Panc1 (cell line): ENCODE measurements at regions not wholly inside any gene's neighbourhood (a gene's known extent, or its start where the extent isn't known, plus 50 kb on each side); places are given as distances from the start of the nearest gene placed in this dataset.
"Not testable (repeated sequence)": the region's sequence is repeated elsewhere in the genome, so short reads cannot be mapped to it uniquely, and the experiment has no call there.

Experiments
- ATAC-seq: fragments of 200-7000 bp; cut with Tn5 transposase; 2 replicates; pipeline ENCODE4 v1.9.1; 2020; ENCODE audit warnings: mild to moderate bottlenecking, moderate library complexity
- BruUV-seq: library from RNA; stranded (reverse); fragments of 400-500 nt; replicated peaks from 2 replicates; lab custom pipeline; 2021; lab: Mats Ljungman, UMichigan
- CTCF ChIA-PET: fragments of 300-600 bp; sonication (Branson Sonifier 250); formaldehyde crosslinking; loops from one replicate; lab custom pipeline; 2022; ENCODE audit warnings: antibody characterized with exemption; lab: Charles Lee
- POLR2A ChIA-PET: fragments of 300-600 bp; sonication (Branson Sonifier 250); formaldehyde crosslinking; loops from one replicate; lab custom pipeline; 2022; ENCODE audit warnings: antibody characterized with exemption; lab: Charles Lee
- DNase-seq: peaks from one replicate; pipeline ENCODE4 v3.0.0-alpha.2; 2010; ENCODE audit warnings: low read depth, low spot score
- H3K27ac ChIP-seq: 2 replicates; pipeline ENCODE4 v1.5.1; 2011; ENCODE audit warnings: mild to moderate bottlenecking, low read length, inconsistent platforms
- H3K27me3 ChIP-seq: fragments of 200-500 bp; sonication (Bioruptor generic); 2 replicates; pipeline ENCODE4 v1.6.0; 2014; ENCODE audit warnings: low read length, inconsistent platforms; ENCODE audit not compliant: control insufficient read depth, insufficient read depth
- H3K36me3 ChIP-seq: fragments of 200-500 bp; sonication (Bioruptor generic); 2 replicates; pipeline ENCODE4 v1.5.1; 2014; ENCODE audit warnings: inconsistent platforms, mild to moderate bottlenecking, low read length, moderate library complexity; ENCODE audit not compliant: control insufficient read depth, insufficient read depth
- H3K4me1 ChIP-seq: 2 replicates; pipeline ENCODE4 v1.5.1; 2011; ENCODE audit warnings: inconsistent platforms, mild to moderate bottlenecking, low read length, moderate library complexity; ENCODE audit not compliant: control insufficient read depth, insufficient read depth
- H3K4me3 ChIP-seq, 2 experiments: 2 replicates each; pipeline ENCODE4 v1.5.1; 2011 to 2012; ENCODE audit warnings: low read depth in 2 of 2, low read length in 2 of 2, mild to moderate bottlenecking in 2 of 2, inconsistent platforms in 1 of 2, moderate library complexity in 1 of 2
- H3K9me3 ChIP-seq: fragments of 200-500 bp; sonication (Bioruptor generic); 2 replicates; pipeline ENCODE4 v1.5.1; 2014; ENCODE audit warnings: low read depth, mild to moderate bottlenecking, inconsistent platforms, low read length, moderate library complexity; ENCODE audit not compliant: control insufficient read depth, insufficient read depth
- POLR2AphosphoS5 ChIP-seq: IDR thresholded peaks from 2 replicates; pipeline ENCODE4 v1.6.1; 2012; ENCODE audit warnings: mild to moderate bottlenecking, low read depth, low read length, moderate library complexity
- SIN3A ChIP-seq: IDR thresholded peaks from 2 replicates; pipeline ENCODE4 v1.6.1; 2012; ENCODE audit warnings: low read depth, mild to moderate bottlenecking, low read length, moderate library complexity, borderline replicate concordance; ENCODE audit not compliant: insufficient read depth
- TCF7L2 ChIP-seq: IDR thresholded peaks from 2 replicates; pipeline ENCODE4 v1.6.1; 2011; ENCODE audit warnings: mild to moderate bottlenecking, low read depth, low read length, inconsistent platforms
- in situ Hi-C: cut with HindIII; loops from 2 replicates; pipeline ENCODE4 v1.10.0; 2016; ENCODE audit warnings: low sequenced_read_pairs, low pct_unique_long_range_greater_than_20kb
- intact Hi-C: fragments of 100-400 bp; cut with micrococcal nuclease; formaldehyde crosslinking; loops from one replicate; pipeline ENCODE4 v1.10.0; 2022; ENCODE audit not compliant: unreplicated experiment
- TF ChIP-seq, protein P1 (sequence below), 2 experiments: IDR thresholded peaks; 2 replicates each; pipeline ENCODE4 v1.6.1; 2011 to 2012; ENCODE audit warnings: low read depth in 2 of 2, control low read depth in 1 of 2, low read length in 1 of 2, mild to moderate bottlenecking in 1 of 2, moderate library complexity in 1 of 2; ENCODE audit not compliant: insufficient read depth in 1 of 2
- TF ChIP-seq, protein P2 (sequence below): fragments of 450-650 bp; IDR thresholded peaks from 2 replicates; pipeline ENCODE4 v1.5.1; 2017; ENCODE audit warnings: mild to moderate bottlenecking

DNA sequence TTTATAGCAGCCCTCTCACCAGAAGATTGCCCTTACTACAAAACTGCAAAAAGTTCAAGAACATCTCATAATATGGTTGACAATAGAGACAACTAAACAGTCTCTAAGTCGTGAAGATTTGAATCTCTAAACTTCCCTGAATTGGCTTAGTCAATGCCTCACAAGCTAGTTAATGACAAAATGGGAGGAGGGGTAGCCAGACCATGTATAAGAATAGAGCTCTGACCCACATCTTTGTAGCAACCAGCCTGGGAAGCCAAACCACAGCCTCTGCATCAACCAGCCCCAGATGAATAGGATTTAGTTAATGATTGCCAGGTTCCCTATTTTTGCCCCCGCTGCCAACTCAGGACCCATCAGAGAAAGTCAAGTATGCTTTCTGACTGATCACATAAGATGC, 1265.9 kb upstream of the PCDH10 start:
- POLR2A ChIA-PET, CTCF ChIA-PET, H3K9me3 ChIP-seq, H3K27me3 ChIP-seq, BruUV-seq, H3K36me3 ChIP-seq, intact Hi-C loops, ATAC-seq, in situ Hi-C loops, H3K4me3 ChIP-seq, H3K27ac ChIP-seq, DNase-seq, H3K4me1 ChIP-seq: not testable (repeated sequence)

DNA sequence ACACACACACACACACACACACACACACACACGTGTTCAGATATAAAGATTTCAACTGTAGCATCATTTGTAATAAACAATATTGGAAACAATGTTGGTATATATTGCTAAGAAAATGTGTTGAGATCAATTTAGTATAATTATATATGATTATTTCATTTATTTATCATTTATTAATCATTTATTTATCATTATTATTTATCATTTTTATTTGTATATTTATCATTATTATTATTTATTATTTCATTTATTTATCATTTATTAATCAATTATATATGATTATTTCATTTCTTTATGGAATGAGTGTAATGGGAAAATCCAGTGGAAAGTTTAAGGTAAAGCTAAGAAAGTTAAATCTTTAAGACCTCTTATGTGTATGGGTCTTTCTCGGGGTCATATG, 1223.4 kb upstream of the PCDH10 start:
- H3K4me3 ChIP-seq, H3K36me3 ChIP-seq, H3K9me3 ChIP-seq, intact Hi-C loops, in situ Hi-C loops, POLR2A ChIA-PET, DNase-seq, H3K27ac ChIP-seq, BruUV-seq, CTCF ChIA-PET, ATAC-seq, H3K4me1 ChIP-seq, H3K27me3 ChIP-seq: not testable (repeated sequence)

DNA sequence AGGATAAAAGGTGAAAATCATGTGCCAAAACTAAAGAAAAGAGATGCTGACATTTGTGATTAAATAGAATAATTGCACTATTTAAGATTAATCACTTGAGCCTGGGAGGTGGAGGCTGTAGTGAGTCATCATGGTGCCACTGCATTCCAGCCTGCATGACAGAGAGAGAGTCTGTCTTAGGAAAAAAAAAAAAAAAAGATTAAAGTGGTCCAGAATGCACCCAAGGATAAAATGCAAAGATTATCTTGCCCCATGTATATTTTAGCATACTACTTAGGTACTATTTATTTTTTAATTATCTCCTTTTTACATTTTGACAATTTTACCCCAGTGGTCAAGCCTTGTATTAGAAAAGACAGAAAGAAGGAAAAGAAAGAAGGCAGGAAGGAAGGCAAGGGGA, 1181.4 kb upstream of the PCDH10 start:
- H3K9me3 ChIP-seq, in situ Hi-C loops, ATAC-seq, POLR2A ChIA-PET, CTCF ChIA-PET, intact Hi-C loops, H3K27me3 ChIP-seq, H3K4me1 ChIP-seq, DNase-seq, BruUV-seq, H3K27ac ChIP-seq, H3K36me3 ChIP-seq, H3K4me3 ChIP-seq: not testable (repeated sequence)

DNA sequence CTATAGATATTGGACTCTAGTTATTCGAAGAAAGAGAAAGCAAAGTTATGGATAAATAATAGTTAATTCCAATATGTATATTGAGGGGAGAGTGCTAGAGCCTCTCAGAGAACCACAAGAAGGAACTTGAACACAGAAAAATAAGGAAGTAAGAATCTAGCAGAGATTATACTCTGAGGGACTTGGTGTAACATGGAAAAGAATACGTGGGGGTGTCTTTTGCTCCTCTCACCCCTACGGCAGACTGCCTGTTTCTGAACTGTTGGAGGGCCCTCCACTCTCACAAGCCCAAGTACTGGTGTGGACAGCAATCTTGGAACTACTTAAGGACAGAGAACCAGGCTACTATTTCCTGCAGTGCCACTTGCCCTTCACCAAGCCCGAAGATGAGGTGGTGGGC, 1174.4 kb upstream of the PCDH10 start:
- H3K36me3 ChIP-seq, result no peaks in the 10 kb centered on the region
- ATAC-seq, result no peak
- no peaks in the 10 kb centered on the region for H3K4me1 ChIP-seq
- H3K4me3 ChIP-seq, result no peak overlapping the region
- TF ChIP-seq, protein P1, sequence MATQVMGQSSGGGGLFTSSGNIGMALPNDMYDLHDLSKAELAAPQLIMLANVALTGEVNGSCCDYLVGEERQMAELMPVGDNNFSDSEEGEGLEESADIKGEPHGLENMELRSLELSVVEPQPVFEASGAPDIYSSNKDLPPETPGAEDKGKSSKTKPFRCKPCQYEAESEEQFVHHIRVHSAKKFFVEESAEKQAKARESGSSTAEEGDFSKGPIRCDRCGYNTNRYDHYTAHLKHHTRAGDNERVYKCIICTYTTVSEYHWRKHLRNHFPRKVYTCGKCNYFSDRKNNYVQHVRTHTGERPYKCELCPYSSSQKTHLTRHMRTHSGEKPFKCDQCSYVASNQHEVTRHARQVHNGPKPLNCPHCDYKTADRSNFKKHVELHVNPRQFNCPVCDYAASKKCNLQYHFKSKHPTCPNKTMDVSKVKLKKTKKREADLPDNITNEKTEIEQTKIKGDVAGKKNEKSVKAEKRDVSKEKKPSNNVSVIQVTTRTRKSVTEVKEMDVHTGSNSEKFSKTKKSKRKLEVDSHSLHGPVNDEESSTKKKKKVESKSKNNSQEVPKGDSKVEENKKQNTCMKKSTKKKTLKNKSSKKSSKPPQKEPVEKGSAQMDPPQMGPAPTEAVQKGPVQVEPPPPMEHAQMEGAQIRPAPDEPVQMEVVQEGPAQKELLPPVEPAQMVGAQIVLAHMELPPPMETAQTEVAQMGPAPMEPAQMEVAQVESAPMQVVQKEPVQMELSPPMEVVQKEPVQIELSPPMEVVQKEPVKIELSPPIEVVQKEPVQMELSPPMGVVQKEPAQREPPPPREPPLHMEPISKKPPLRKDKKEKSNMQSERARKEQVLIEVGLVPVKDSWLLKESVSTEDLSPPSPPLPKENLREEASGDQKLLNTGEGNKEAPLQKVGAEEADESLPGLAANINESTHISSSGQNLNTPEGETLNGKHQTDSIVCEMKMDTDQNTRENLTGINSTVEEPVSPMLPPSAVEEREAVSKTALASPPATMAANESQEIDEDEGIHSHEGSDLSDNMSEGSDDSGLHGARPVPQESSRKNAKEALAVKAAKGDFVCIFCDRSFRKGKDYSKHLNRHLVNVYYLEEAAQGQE (IDR thresholded peaks at IDR 0.05; ENCODE audit: insufficient read depth in 1 of 2, low read depth in 2 of 2, low read length in 1 of 2), result no peak
- TF ChIP-seq TCF7L2, result no peak
- no peak for TF ChIP-seq SIN3A
- TF ChIP-seq, protein P2, sequence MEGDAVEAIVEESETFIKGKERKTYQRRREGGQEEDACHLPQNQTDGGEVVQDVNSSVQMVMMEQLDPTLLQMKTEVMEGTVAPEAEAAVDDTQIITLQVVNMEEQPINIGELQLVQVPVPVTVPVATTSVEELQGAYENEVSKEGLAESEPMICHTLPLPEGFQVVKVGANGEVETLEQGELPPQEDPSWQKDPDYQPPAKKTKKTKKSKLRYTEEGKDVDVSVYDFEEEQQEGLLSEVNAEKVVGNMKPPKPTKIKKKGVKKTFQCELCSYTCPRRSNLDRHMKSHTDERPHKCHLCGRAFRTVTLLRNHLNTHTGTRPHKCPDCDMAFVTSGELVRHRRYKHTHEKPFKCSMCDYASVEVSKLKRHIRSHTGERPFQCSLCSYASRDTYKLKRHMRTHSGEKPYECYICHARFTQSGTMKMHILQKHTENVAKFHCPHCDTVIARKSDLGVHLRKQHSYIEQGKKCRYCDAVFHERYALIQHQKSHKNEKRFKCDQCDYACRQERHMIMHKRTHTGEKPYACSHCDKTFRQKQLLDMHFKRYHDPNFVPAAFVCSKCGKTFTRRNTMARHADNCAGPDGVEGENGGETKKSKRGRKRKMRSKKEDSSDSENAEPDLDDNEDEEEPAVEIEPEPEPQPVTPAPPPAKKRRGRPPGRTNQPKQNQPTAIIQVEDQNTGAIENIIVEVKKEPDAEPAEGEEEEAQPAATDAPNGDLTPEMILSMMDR, result no peak
- no peak for TF ChIP-seq POLR2AphosphoS5
- POLR2A ChIA-PET, result no interaction called here
- CTCF ChIA-PET, result no interaction called here
- no peak overlapping the region for H3K27ac ChIP-seq
- H3K9me3 ChIP-seq, result no peaks in the 10 kb centered on the region
- in situ Hi-C loops (no loop called here), intact Hi-C loops (no loop called here)
- no TSS peak for BruUV-seq
- no peaks in the 10 kb centered on the region for H3K27me3 ChIP-seq
- DNase-seq, result no peak

DNA sequence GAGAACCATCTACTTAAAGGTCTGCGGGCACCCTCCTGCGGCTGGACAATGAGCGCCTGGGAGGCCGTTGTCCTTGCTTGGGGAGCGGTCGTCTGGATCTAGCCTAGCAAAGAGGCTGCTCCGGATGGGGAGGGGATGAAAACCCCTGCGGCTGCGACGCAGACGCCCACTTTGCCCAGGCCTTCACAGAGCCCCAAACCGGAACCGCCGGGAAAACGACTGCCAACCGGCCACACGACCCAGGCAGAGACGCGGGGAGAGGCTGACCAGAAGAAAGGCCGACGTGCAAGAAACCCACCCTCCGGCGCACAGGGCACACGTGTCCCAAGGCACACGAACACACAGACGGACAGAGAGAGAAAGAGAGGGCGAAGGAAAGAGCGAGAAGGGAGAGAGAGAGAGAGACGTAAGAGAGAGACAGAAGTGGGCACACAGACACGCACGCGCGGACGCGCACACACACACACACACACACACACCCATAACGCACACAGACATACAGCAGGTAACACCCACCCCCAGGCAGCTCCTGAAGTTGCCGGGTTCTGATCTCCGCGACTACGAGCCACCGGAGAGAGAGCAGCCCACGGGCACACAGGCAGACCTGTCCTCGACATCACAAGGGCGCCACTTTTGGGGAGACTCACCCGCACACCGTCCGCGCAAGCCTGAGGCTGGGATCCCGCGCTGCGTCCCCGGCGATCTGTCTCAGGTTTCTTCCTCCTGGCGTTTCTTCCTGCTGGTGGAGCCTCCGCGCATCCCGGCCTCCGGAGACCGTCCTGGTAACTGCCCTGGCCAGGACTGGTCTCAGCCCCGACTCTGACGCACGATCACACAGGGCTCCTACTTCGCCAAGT, 1173.6 kb upstream of the PCDH10 start:
- ATAC-seq, H3K4me3 ChIP-seq, in situ Hi-C loops, H3K36me3 ChIP-seq, H3K27ac ChIP-seq, H3K4me1 ChIP-seq, H3K27me3 ChIP-seq, H3K9me3 ChIP-seq, DNase-seq, CTCF ChIA-PET, intact Hi-C loops, POLR2A ChIA-PET, BruUV-seq: not testable (repeated sequence)
